HG03159 (cell line): ENCODE measurements at regions not wholly inside any gene's neighbourhood (a gene's known extent, or its start where the extent isn't known, plus 50 kb on each side); places are given as distances from the start of the nearest gene placed in this dataset.

Experiments used
- ATAC-seq: cut with Tn5 transposase; IDR thresholded peaks from one replicate; pipeline ENCODE4 v1.9.1; 2021; ENCODE audit warnings: mild to moderate bottlenecking, moderate library complexity; ENCODE audit not compliant: unreplicated experiment

GRCh38 chr4:179486570-179487335 is 2044.5 kb upstream of the AGA start:
- ATAC-seq = no peak

- ATAC-seq = no peak
Observed at GRCh38 chr4:179492260-179493080, 2050.2 kb upstream of the AGA start.

GRCh38 chr4:179503976-179504375 is 2061.7 kb upstream of the AGA start:
- ATAC-seq = no peak

- ATAC-seq = no peak
Observed at GRCh38 chr4:179509489-179509888, 2067.3 kb upstream of the AGA start.

- no peak for ATAC-seq
Observed at GRCh38 chr4:179521952-179522351, 2079.7 kb upstream of the AGA start.

- no peak for ATAC-seq
Observed at GRCh38 chr4:179530958-179531357, 2088.7 kb upstream of the AGA start.

- no peak for ATAC-seq
Observed at GRCh38 chr4:179536694-179537093, 2094.5 kb upstream of the AGA start.

GRCh38 chr4:179539641-179540040 is 2097.4 kb upstream of the AGA start:
- ATAC-seq = no peak

GRCh38 chr4:179543771-179544170 is 2101.5 kb upstream of the AGA start:
- ATAC-seq = no peak

- ATAC-seq = no peak
Observed at GRCh38 chr4:179544496-179544895, 2102.3 kb upstream of the AGA start.

GRCh38 chr4:179552131-179552530 is 2109.9 kb upstream of the AGA start:
- ATAC-seq = no peak

- no peak for ATAC-seq
Observed at GRCh38 chr4:179563741-179564140, 2121.5 kb upstream of the AGA start.

- ATAC-seq = no peak
Observed at GRCh38 chr4:179569549-179569948, 2127.3 kb upstream of the AGA start.

GRCh38 chr4:179582164-179582905 is 2140.1 kb upstream of the AGA start:
- ATAC-seq = no peak

- no peak for ATAC-seq
Observed at GRCh38 chr4:179583221-179583620, 2141.0 kb upstream of the AGA start.

GRCh38 chr4:179584101-179584500 is 2141.9 kb upstream of the AGA start:
- ATAC-seq = no peak

- ATAC-seq = no peak
Observed at GRCh38 chr4:179585761-179586160, 2143.5 kb upstream of the AGA start.

- no peak for ATAC-seq
Observed at GRCh38 chr4:179586460-179586859, 2144.2 kb upstream of the AGA start.

GRCh38 chr4:179595671-179596410 is 2153.6 kb upstream of the AGA start:
- no peak for ATAC-seq

GRCh38 chr4:179596621-179597020 is 2154.4 kb upstream of the AGA start:
- no peak for ATAC-seq

- no peak for ATAC-seq
Observed at GRCh38 chr4:179597301-179597700, 2155.1 kb upstream of the AGA start.
